GM19395 (cell line): ENCODE measurements at regions not wholly inside any gene's neighbourhood (a gene's known extent, or its start where the extent isn't known, plus 50 kb on each side); places are given as distances from the start of the nearest gene placed in this dataset.

Experiments
- ATAC-seq: cut with Tn5 transposase; IDR thresholded peaks from one replicate; pipeline ENCODE4 v1.9.1; 2021; ENCODE audit warnings: mild to moderate bottlenecking, moderate library complexity; ENCODE audit not compliant: unreplicated experiment

GRCh38 chr6:90874931-90875330, 288.1 kb upstream of the MAP3K7 start:
- ATAC-seq: no peak

- no peak for ATAC-seq
Observed at GRCh38 chr6:90872981-90873380, 286.1 kb upstream of the MAP3K7 start.

- no peak for ATAC-seq
Observed at GRCh38 chr6:90870561-90870960, 283.7 kb upstream of the MAP3K7 start.

GRCh38 chr6:90868656-90869055, 281.8 kb upstream of the MAP3K7 start:
- ATAC-seq: no peak

GRCh38 chr6:90868256-90868655, 281.4 kb upstream of the MAP3K7 start:
- ATAC-seq: no peak

- no peak for ATAC-seq
Observed at GRCh38 chr6:90865513-90865912, 278.6 kb upstream of the MAP3K7 start.

- ATAC-seq: no peak
Observed at GRCh38 chr6:90863043-90863442, 276.2 kb upstream of the MAP3K7 start.

- ATAC-seq: no peak
Observed at GRCh38 chr6:90860822-90861601, 274.1 kb upstream of the MAP3K7 start.

- no peak for ATAC-seq
Observed at GRCh38 chr6:90859612-90860011, 272.7 kb upstream of the MAP3K7 start.

GRCh38 chr6:90859056-90859455, 272.2 kb upstream of the MAP3K7 start:
- ATAC-seq: no peak

- ATAC-seq: no peak
Observed at GRCh38 chr6:90849686-90850085, 262.8 kb upstream of the MAP3K7 start.

GRCh38 chr6:90846824-90847223, 260.0 kb upstream of the MAP3K7 start:
- ATAC-seq: no peak

GRCh38 chr6:90835596-90836212, 248.8 kb upstream of the MAP3K7 start:
- ATAC-seq: no peak

- ATAC-seq: no peak
Observed at GRCh38 chr6:90829311-90829710, 242.4 kb upstream of the MAP3K7 start.

GRCh38 chr6:90820436-90820835, 233.6 kb upstream of the MAP3K7 start:
- ATAC-seq: no peak

GRCh38 chr6:90819483-90819882, 232.6 kb upstream of the MAP3K7 start:
- ATAC-seq: no peak

GRCh38 chr6:90818163-90818562, 231.3 kb upstream of the MAP3K7 start:
- ATAC-seq: no peak

- ATAC-seq: no peak
Observed at GRCh38 chr6:90816764-90817163, 229.9 kb upstream of the MAP3K7 start.

- ATAC-seq: no peak
Observed at GRCh38 chr6:90811596-90812226, 224.8 kb upstream of the MAP3K7 start.

GRCh38 chr6:90809035-90809434, 222.2 kb upstream of the MAP3K7 start:
- ATAC-seq: no peak

GRCh38 chr6:90807791-90808701, 221.2 kb upstream of the MAP3K7 start:
- ATAC-seq: no peak
